ENCODE measurements at regions not wholly inside any gene's neighbourhood (a gene's known extent, or its start where the extent isn't known, plus 50 kb on each side); places are given as distances from the start of the nearest gene placed in this dataset.

DNA sequence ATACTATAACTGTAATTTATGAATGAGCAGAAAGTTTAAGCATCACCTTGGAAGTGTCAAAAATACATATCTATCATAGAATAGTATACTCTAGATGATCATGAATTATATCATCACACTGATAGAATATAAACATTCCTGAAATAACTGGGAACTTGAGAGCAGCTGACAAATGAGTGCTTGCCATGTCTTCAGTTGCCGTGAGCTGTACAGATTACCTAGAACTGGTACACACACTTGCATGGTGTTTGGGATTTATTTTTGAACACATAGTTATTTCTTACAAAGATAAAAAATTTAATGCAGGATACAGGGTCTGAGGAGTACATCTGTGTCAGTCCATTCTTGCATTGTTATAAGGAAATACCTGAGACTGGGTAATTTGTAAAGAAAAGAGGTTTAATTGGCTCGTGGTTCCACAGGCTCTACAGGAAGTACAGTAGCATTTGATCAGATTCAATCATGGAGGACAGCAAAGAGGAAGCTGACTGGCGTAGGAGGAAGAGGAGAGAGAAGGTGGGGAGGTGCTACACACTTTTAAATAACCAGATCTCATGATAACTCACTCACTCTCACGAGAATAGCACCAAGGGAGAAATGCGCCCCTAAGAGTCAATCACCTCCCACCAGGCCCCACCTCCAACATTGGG lies 60.4 kb upstream of the MBNL2 start:
- TF ChIP-seq, protein P1, sequence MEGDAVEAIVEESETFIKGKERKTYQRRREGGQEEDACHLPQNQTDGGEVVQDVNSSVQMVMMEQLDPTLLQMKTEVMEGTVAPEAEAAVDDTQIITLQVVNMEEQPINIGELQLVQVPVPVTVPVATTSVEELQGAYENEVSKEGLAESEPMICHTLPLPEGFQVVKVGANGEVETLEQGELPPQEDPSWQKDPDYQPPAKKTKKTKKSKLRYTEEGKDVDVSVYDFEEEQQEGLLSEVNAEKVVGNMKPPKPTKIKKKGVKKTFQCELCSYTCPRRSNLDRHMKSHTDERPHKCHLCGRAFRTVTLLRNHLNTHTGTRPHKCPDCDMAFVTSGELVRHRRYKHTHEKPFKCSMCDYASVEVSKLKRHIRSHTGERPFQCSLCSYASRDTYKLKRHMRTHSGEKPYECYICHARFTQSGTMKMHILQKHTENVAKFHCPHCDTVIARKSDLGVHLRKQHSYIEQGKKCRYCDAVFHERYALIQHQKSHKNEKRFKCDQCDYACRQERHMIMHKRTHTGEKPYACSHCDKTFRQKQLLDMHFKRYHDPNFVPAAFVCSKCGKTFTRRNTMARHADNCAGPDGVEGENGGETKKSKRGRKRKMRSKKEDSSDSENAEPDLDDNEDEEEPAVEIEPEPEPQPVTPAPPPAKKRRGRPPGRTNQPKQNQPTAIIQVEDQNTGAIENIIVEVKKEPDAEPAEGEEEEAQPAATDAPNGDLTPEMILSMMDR (conservative IDR thresholded peaks at IDR 0.05; ENCODE audit: low read depth, low read length), result no peak
- no peak overlapping the region for H3K4me3 ChIP-seq (ENCODE audit: low read depth, low read length)
- no peak for DNase-seq (ENCODE audit: low read depth)

DNA sequence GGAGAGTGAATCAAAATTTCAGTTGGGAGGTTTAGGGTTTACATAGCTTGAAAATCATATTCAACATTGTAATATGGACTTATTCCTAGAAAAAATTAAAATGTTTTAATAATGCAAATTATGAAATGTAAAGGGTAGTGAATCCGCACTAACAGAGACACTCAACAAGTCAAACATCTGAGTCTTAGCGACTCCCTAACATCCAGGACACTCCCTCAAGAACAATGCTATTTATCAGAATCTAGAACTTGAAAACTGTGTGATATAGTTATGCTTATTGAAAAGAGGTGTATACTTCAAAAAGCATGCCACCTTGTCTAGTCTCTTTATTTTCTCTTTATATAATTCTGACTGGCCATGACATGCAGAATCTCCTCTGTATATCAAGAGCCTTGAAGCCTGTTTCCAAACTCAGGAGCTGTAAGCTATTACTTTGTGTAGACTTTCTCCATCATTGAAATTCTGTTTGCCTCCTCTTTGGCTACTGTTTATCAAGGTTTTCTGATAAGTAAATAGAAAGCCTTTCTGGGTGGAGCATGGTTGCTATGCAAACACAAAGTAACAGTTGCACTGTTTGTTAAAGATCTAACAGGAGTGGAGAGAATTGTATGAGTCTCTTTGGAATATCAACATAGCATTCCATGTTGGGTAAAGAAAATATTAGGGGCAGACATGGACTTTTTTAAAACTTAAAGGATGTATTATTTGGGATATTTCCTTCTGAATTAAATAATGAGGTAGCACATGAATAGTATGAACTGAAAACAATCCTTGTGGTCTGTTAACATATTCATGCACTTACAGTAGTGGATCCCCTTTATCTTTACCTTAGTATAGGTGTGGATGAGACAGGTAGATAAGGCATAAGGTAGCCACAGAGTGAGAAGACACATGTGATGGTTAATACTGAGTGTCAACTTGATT lies 56.4 kb upstream of the MBNL2 start:
- TF ChIP-seq, protein P1 (conservative IDR thresholded peaks at IDR 0.05; ENCODE audit: low read depth, low read length), result no peak
- no peak for DNase-seq (ENCODE audit: low read depth)
- H3K4me3 ChIP-seq (ENCODE audit: low read depth, low read length), result no peak overlapping the region

DNA sequence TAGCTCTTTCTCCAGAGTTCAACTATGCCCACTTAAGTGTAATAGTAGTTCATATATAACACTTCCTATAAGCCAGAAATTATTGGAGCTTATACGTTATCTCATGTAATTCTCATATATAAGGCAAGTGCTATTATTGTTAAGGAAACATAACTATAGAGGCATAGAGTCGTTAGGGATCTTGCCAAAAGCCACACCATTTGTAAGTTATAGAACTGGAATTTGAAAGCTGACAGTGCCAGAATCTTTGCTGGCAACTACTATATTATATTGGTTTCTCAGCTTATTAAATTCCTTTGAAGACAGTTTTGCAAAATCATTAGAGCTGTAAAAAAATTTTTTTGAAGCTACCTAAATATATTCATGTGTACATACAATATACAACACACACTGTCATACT lies 51.0 kb upstream of the MBNL2 start:
- no peak for DNase-seq (ENCODE audit: low read depth)
- H3K4me3 ChIP-seq (ENCODE audit: low read depth, low read length), result no peak overlapping the region
- TF ChIP-seq, protein P1 (conservative IDR thresholded peaks at IDR 0.05; ENCODE audit: low read depth, low read length), result no peak

Measured in choroid plexus epithelial cell (primary cell).